ENCODE measurements at regions not wholly inside any gene's neighbourhood (a gene's known extent, or its start where the extent isn't known, plus 50 kb on each side); places are given as distances from the start of the nearest gene placed in this dataset.

GRCh38 chr13:64568748-64569147 lies 2661.4 kb downstream of the PCDH9 start:
- TF ChIP-seq EP300 (IDR thresholded peaks at IDR 0.05) (no peak), POLR2AphosphoS5 (IDR thresholded peaks at IDR 0.05) (no peak), CTCF (IDR thresholded peaks at IDR 0.05) (no peak), POLR2A (IDR thresholded peaks at IDR 0.05) (no peak)

All from gastroesophageal sphincter (tissue), 3 donors.